NCI-H345 (cell line): ENCODE measurements at regions not wholly inside any gene's neighbourhood (a gene's known extent, or its start where the extent isn't known, plus 50 kb on each side); places are given as distances from the start of the nearest gene placed in this dataset.
A peak's percentile ranks its signal among the peaks of the same experiment; 100 is the strongest.

Experiments
- DNase-seq: peaks from one replicate; lab custom pipeline; 2025; lab: John Stamatoyannopoulos, UW

- no peak for DNase-seq
Measured at GRCh38 chr3:55341502-55342031, 145.5 kb downstream of the WNT5A start.

GRCh38 chr3:55339819-55340218 is 147.3 kb downstream of the WNT5A start:
- no peak for DNase-seq

- DNase-seq: no peak
Measured at GRCh38 chr3:55339390-55339789, 147.7 kb downstream of the WNT5A start.

- no peak for DNase-seq
Measured at GRCh38 chr3:55337641-55338180, 149.4 kb downstream of the WNT5A start.

- DNase-seq: no peak
Measured at GRCh38 chr3:55333923-55334322, 153.2 kb downstream of the WNT5A start.

- no peak for DNase-seq
Measured at GRCh38 chr3:55333046-55333445, 154.1 kb downstream of the WNT5A start.

- no peak for DNase-seq
Measured at GRCh38 chr3:55332176-55332575, 154.9 kb downstream of the WNT5A start.

GRCh38 chr3:55331524-55331923 is 155.6 kb downstream of the WNT5A start:
- no peak for DNase-seq

- DNase-seq: no peak
Measured at GRCh38 chr3:55330756-55331155, 156.3 kb downstream of the WNT5A start.

- peak; percentile 28 for DNase-seq
Measured at GRCh38 chr3:55330355-55330754, 156.8 kb downstream of the WNT5A start.

- no peak for DNase-seq
Measured at GRCh38 chr3:55329849-55330248, 157.3 kb downstream of the WNT5A start.

GRCh38 chr3:55327131-55327920 is 159.8 kb downstream of the WNT5A start:
- no peak for DNase-seq

GRCh38 chr3:55322638-55323037 is 164.5 kb downstream of the WNT5A start:
- DNase-seq: no peak

- DNase-seq: no peak
Measured at GRCh38 chr3:55320928-55321327, 166.2 kb downstream of the WNT5A start.

- no peak for DNase-seq
Measured at GRCh38 chr3:55315396-55315795, 171.7 kb downstream of the WNT5A start.

GRCh38 chr3:55313666-55314065 is 173.4 kb downstream of the WNT5A start:
- peak; percentile 45 for DNase-seq

- no peak for DNase-seq
Measured at GRCh38 chr3:55309336-55309735, 177.8 kb downstream of the WNT5A start.

- DNase-seq: no peak
Measured at GRCh38 chr3:55307622-55308021, 179.5 kb downstream of the WNT5A start.

- DNase-seq: no peak
Measured at GRCh38 chr3:55305696-55306485, 181.2 kb downstream of the WNT5A start.

- DNase-seq: no peak
Measured at GRCh38 chr3:55300701-55301100, 186.4 kb downstream of the WNT5A start.

- DNase-seq: peak; percentile 72
Measured at GRCh38 chr3:55297706-55298105, 189.4 kb downstream of the WNT5A start.

GRCh38 chr3:55297245-55297644 is 189.9 kb downstream of the WNT5A start:
- DNase-seq: no peak

- no peak for DNase-seq
Measured at GRCh38 chr3:55296791-55297190, 190.3 kb downstream of the WNT5A start.
